H1 (cell line): ENCODE measurements at regions not wholly inside any gene's neighbourhood (a gene's known extent, or its start where the extent isn't known, plus 50 kb on each side); places are given as distances from the start of the nearest gene placed in this dataset.

ENCODE experiments used
- CTCF ChIA-PET: fragments of 300-600 bp; sonication (Branson Sonifier 250); formaldehyde crosslinking; loops from one replicate; lab custom pipeline; 2021; ENCODE audit not compliant: partially characterized antibody; lab: Charles Lee
- POLR2A ChIA-PET: fragments of 300-600 bp; sonication (Branson Sonifier 250); formaldehyde crosslinking; loops from one replicate; lab custom pipeline; 2021; ENCODE audit warnings: inconsistent platforms; ENCODE audit not compliant: partially characterized antibody; lab: Charles Lee
- DNase-seq, 2 experiments: peaks; one replicate each; pipeline versions ENCODE4 v3.0.0 to v3.0.0-alpha.2; 2010 to 2022; ENCODE audit warnings: low spot score in 2 of 2, low read depth in 1 of 2, mixed read lengths in 1 of 2
- FAIRE-seq: peaks from 2 replicates; lab custom pipeline; 2011; peaks lifted over from hg19 to GRCh38; lab: Jason Lieb, UNC
- H2AFZ ChIP-seq: 2 replicates; pipeline ENCODE4 v1.8.1; 2012; ENCODE audit warnings: low read length, inconsistent platforms
- H2AK5ac ChIP-seq: 2 replicates; pipeline ENCODE4 v1.6.1; 2013; ENCODE audit warnings: low read depth, low read length
- H2BK120ac ChIP-seq: replicated peaks from 2 replicates; pipeline ENCODE3; 2013; ENCODE audit warnings: low read depth, low read length, inconsistent platforms
- H2BK12ac ChIP-seq: 2 replicates; pipeline ENCODE4 v1.6.1; 2013; ENCODE audit warnings: low read depth, low read length
- H2BK15ac ChIP-seq: 2 replicates; pipeline ENCODE4 v1.6.1; 2013; ENCODE audit warnings: low read length
- H2BK20ac ChIP-seq: 2 replicates; pipeline ENCODE4 v1.6.1; 2013; ENCODE audit warnings: low read length
- H2BK5ac ChIP-seq: 2 replicates; pipeline ENCODE4 v1.6.1; 2013; ENCODE audit warnings: low read depth, low read length
- H3K14ac ChIP-seq: 2 replicates; pipeline ENCODE4 v1.6.1; 2013; ENCODE audit warnings: inconsistent platforms; ENCODE audit not compliant: insufficient read length
- H3K18ac ChIP-seq: 2 replicates; pipeline ENCODE4 v1.6.1; 2013; ENCODE audit warnings: low read length; ENCODE audit errors: extremely low read depth
- H3K23ac ChIP-seq: 2 replicates; pipeline ENCODE4 v1.6.1; 2013; ENCODE audit warnings: inconsistent platforms; ENCODE audit not compliant: insufficient read length
- H3K23me2 ChIP-seq: 2 replicates; pipeline ENCODE4 v1.6.1; 2013; ENCODE audit warnings: low read depth, low read length
- H3K27ac ChIP-seq: 2 replicates; pipeline ENCODE4 v1.6.1; 2011; ENCODE audit warnings: low read depth, low read length, inconsistent platforms
- H3K27me3 ChIP-seq, 4 experiments: replicated peaks in 1 of 4; 1 replicate in 1 of 4; 2 replicates in 3 of 4; pipeline versions ENCODE4 v1.6.1 to v1.8.1; 2011 to 2013; ENCODE audit warnings: low read length in 3 of 4, mild to moderate bottlenecking in 3 of 4, inconsistent platforms in 2 of 4, mixed read lengths in 2 of 4, moderate library complexity in 1 of 4; ENCODE audit not compliant: control insufficient read depth in 3 of 4, insufficient read depth in 3 of 4; ENCODE audit errors: extremely low read depth in 1 of 4
- H3K36me3 ChIP-seq, 4 experiments: 2 replicates each; pipeline versions ENCODE4 v1.6.1 to v1.8.1; 2011 to 2013; ENCODE audit warnings: mild to moderate bottlenecking in 4 of 4, low read length in 3 of 4, moderate library complexity in 2 of 4, control low read depth in 1 of 4, inconsistent platforms in 1 of 4; ENCODE audit not compliant: insufficient read depth in 4 of 4, control insufficient read depth in 2 of 4
- H3K4ac ChIP-seq: replicated peaks from 2 replicates; pipeline ENCODE3; 2013; ENCODE audit warnings: low read length, low read depth, mixed read lengths, inconsistent platforms; ENCODE audit not compliant: insufficient read length
- H3K4me1 ChIP-seq, 4 experiments: replicated peaks in 1 of 4; 1 replicate in 1 of 4; 2 replicates in 3 of 4; pipeline versions ENCODE4 v1.6.1 to v1.8.1; 2011 to 2013; ENCODE audit warnings: low read length in 3 of 4, inconsistent platforms in 2 of 4, mixed read lengths in 1 of 4; ENCODE audit not compliant: insufficient read depth in 4 of 4, control insufficient read depth in 3 of 4
- H3K4me2 ChIP-seq, 2 experiments: 2 replicates each; pipeline versions ENCODE4 v1.6.1 to v1.8.1; 2011 to 2013; ENCODE audit warnings: low read depth in 2 of 2, low read length in 2 of 2, control low read depth in 1 of 2, inconsistent platforms in 1 of 2, mild to moderate bottlenecking in 1 of 2; ENCODE audit not compliant: insufficient read depth in 1 of 2
- H3K4me3 ChIP-seq, 4 experiments: fragments of 200-600, 300-600 bp in 1 of 4; sonication (generic), shearing (Covaris generic), sonication (Bioruptor Twin) in 1 of 4; 2 replicates each; pipeline versions ENCODE4 v1.5.1 to v1.8.1; 2011 to 2016; ENCODE audit warnings: low read length in 4 of 4, low read depth in 3 of 4, control low read depth in 2 of 4, inconsistent platforms in 2 of 4, mild to moderate bottlenecking in 2 of 4, mixed read lengths in 1 of 4, moderate library complexity in 1 of 4; ENCODE audit not compliant: insufficient read depth in 2 of 4; ENCODE audit errors: extremely low read depth in 1 of 4
- H3K56ac ChIP-seq: replicated peaks from 2 replicates; pipeline ENCODE3; 2013; ENCODE audit warnings: low read depth, mild to moderate bottlenecking, mixed read lengths, low read length, inconsistent platforms; ENCODE audit not compliant: insufficient read length
- H3K79me1 ChIP-seq: 2 replicates; pipeline ENCODE4 v1.6.1; 2013; ENCODE audit warnings: low read depth, low read length, control low read depth
- H3K79me2 ChIP-seq, 2 experiments: 2 replicates each; pipeline versions ENCODE4 v1.6.1 to v1.8.1; 2012 to 2013; ENCODE audit warnings: low read length in 2 of 2, mild to moderate bottlenecking in 2 of 2, inconsistent platforms in 1 of 2; ENCODE audit not compliant: insufficient read depth in 2 of 2, control insufficient read depth in 1 of 2
- H3K9ac ChIP-seq, 4 experiments: replicated peaks in 1 of 4; 1 replicate in 1 of 4; 2 replicates in 3 of 4; pipeline versions ENCODE4 v1.6.1 to v1.8.1; 2011 to 2013; ENCODE audit warnings: low read depth in 3 of 4, low read length in 3 of 4, control low read depth in 2 of 4, mild to moderate bottlenecking in 2 of 4, moderate library complexity in 2 of 4, inconsistent platforms in 1 of 4; ENCODE audit errors: extremely low read depth in 1 of 4
- H3K9me3 ChIP-seq, 2 experiments: 2 replicates each; pipeline versions ENCODE4 v1.6.1 to v1.8.1; 2012 to 2013; ENCODE audit warnings: mild to moderate bottlenecking in 2 of 2, moderate library complexity in 2 of 2, control low read depth in 1 of 2, inconsistent platforms in 1 of 2, low read depth in 1 of 2, low read length in 1 of 2, mixed read lengths in 1 of 2; ENCODE audit not compliant: insufficient read depth in 2 of 2
- H4K20me1 ChIP-seq, 2 experiments: replicated peaks in 1 of 2; 2 replicates each; pipeline versions ENCODE3 to v1.8.1; 2011 to 2013; ENCODE audit warnings: inconsistent platforms in 2 of 2, low read length in 2 of 2, mild to moderate bottlenecking in 1 of 2; ENCODE audit not compliant: insufficient read depth in 2 of 2, control insufficient read depth in 1 of 2
- H4K5ac ChIP-seq: 2 replicates; pipeline ENCODE4 v1.6.1; 2013; ENCODE audit warnings: low read length, low read depth, mixed read lengths, inconsistent platforms; ENCODE audit not compliant: insufficient read length
- H4K8ac ChIP-seq: 2 replicates; pipeline ENCODE4 v1.8.0; 2013; ENCODE audit warnings: mild to moderate bottlenecking, moderate library complexity, low read length, inconsistent platforms; ENCODE audit not compliant: insufficient read depth; ENCODE audit errors: extremely low read depth
- H4K91ac ChIP-seq: replicated peaks from 2 replicates; pipeline ENCODE3; 2013; ENCODE audit warnings: low read length, mixed read lengths, inconsistent platforms; ENCODE audit not compliant: insufficient read length
- BACH1 ChIP-seq: IDR thresholded peaks from 2 replicates; pipeline ENCODE4 v1.6.1; 2012; ENCODE audit warnings: low read length, improper control_type of control experiment
- BCL11A ChIP-seq, 2 experiments: IDR thresholded peaks; one replicate each; pipeline ENCODE4 v1.6.1; 2011; ENCODE audit warnings: low read depth in 2 of 2, low read length in 2 of 2, mild to moderate bottlenecking in 2 of 2
- CBX5 ChIP-seq: fragments of 300-800, 300-1000 bp; sonication (generic); IDR thresholded peaks from 2 replicates; pipeline ENCODE4 v1.7.1; 2016; ENCODE audit warnings: antibody characterized with exemption, low read length, low read depth
- CTBP2 ChIP-seq: IDR thresholded peaks from 2 replicates; pipeline ENCODE4 v1.7.0; 2011; ENCODE audit warnings: borderline replicate concordance, mild to moderate bottlenecking, moderate library complexity, mixed read lengths, low read length; ENCODE audit not compliant: insufficient read depth, insufficient read length
- FOSL1 ChIP-seq: IDR thresholded peaks from 2 replicates; pipeline ENCODE4 v1.6.1; 2011; ENCODE audit warnings: mild to moderate bottlenecking, low read depth, low read length, moderate library complexity; ENCODE audit not compliant: insufficient read depth
- HDAC2 ChIP-seq, 2 experiments: fragments of 300-600 bp in 1 of 2; sonication (generic) in 1 of 2; IDR thresholded peaks; 2 replicates each; pipeline ENCODE4 v1.6.1; 2011 to 2012; ENCODE audit warnings: low read depth in 2 of 2, low read length in 2 of 2, mild to moderate bottlenecking in 2 of 2, moderate library complexity in 2 of 2, borderline replicate concordance in 1 of 2, inconsistent platforms in 1 of 2
- HDAC6 ChIP-seq: IDR thresholded peaks from one replicate; pipeline ENCODE4 v1.7.1; 2012; ENCODE audit warnings: low read depth, mild to moderate bottlenecking, inconsistent platforms, low read length, moderate library complexity
- POLR2A ChIP-seq, 2 experiments: IDR thresholded peaks; 1 replicate in 1 of 2; 2 replicates in 1 of 2; pipeline ENCODE4 v1.6.1; 2011; ENCODE audit warnings: low read depth in 2 of 2, low read length in 2 of 2, mild to moderate bottlenecking in 2 of 2; ENCODE audit errors: control extremely low read depth in 1 of 2
- RNF2 ChIP-seq: fragments of 200-900, 300-1000 bp; sonication (generic); IDR thresholded peaks from 2 replicates; pipeline ENCODE4 v1.7.1; 2016; ENCODE audit warnings: borderline replicate concordance, low read depth, mild to moderate bottlenecking, antibody characterized with exemption, low read length; ENCODE audit not compliant: poor library complexity, severe bottlenecking; ENCODE audit errors: missing control alignments
- SIN3A ChIP-seq, 2 experiments: IDR thresholded peaks in 1 of 2; conservative IDR thresholded peaks in 1 of 2; 2 replicates each; pipeline ENCODE4 v1.6.1; 2011 to 2012; ENCODE audit warnings: low read length in 2 of 2, improper control_type of control experiment in 1 of 2, low read depth in 1 of 2, mild to moderate bottlenecking in 1 of 2
- SIX5 ChIP-seq: IDR thresholded peaks from 2 replicates; pipeline ENCODE4 v1.6.1; 2011; ENCODE audit warnings: mild to moderate bottlenecking, low read depth, low read length
- SRF ChIP-seq: IDR thresholded peaks from 2 replicates; pipeline ENCODE4 v1.6.1; 2011; ENCODE audit warnings: mild to moderate bottlenecking, low read depth, low read length, moderate library complexity
- TCF12 ChIP-seq: IDR thresholded peaks from 2 replicates; pipeline ENCODE4 v1.6.1; 2011; ENCODE audit warnings: low read depth, mild to moderate bottlenecking, low read length
- YY1 ChIP-seq: IDR thresholded peaks from 2 replicates; pipeline ENCODE4 v1.6.1; 2011; ENCODE audit warnings: low read depth, mild to moderate bottlenecking, low read length
- WGBS, 2 experiments: shearing (Covaris generic) in 1 of 2; methylation state at CpG; one replicate each; pipeline versions ENCODE4 v1.1.6 to v1.1.7; 2013 to 2015; ENCODE audit warnings: low lambda C conversion rate in 2 of 2, mixed read lengths in 2 of 2, inconsistent platforms in 1 of 2, low coverage in 1 of 2, missing lambda C conversion rate in 1 of 2; ENCODE audit not compliant: insufficient replicate concordance in 2 of 2, insufficient coverage in 1 of 2, insufficient read length in 1 of 2; ENCODE audit errors: extremely low coverage in 1 of 2, missing lambda C conversion rate in 1 of 2; 5-methylcytosine and 5-hydroxymethylcytosine counted together

GRCh38 chr15:89395031-89395430 is 60.4 kb upstream of the POLG start:
- Histone ChIP-seq H4K91ac (no peak overlapping the region), H3K36me3 (no peaks in the 10 kb centered on the region), H3K23me2 (peaks cover 3% of the 10 kb centered on the region), H3K4me3 (no peak overlapping the region), H3K4me2 (no peak overlapping the region), H3K9me3 (no peaks in the 10 kb centered on the region), H2BK15ac (0 out of 2 replicates have a peak overlapping the region, but pooled peaks have one; percentile 12), H3K27ac (no peak overlapping the region), H3K27me3 (peaks cover 80 to 99% (median 99%) of the 10 kb centered on the region in 4 experiments), H2AFZ (no peak overlapping the region), H2BK120ac (no peak overlapping the region), H3K14ac (no peak overlapping the region), H2BK20ac (no peak overlapping the region), H3K4me1 (peaks cover 5 to 45% (median 23%) of the 10 kb centered on the region in 4 experiments), H2AK5ac (peak overlapping the region; percentile 11; the same call in 1 of the 2 replicates), H3K79me2 (no peaks in the 10 kb centered on the region), H3K23ac (no peak overlapping the region), H3K56ac (no peak overlapping the region), H3K18ac (no peak overlapping the region), H4K8ac (no peak overlapping the region), H4K20me1 (peaks cover 6 to 24% of the 10 kb centered on the region in 2 experiments), H3K9ac (no peak overlapping the region), H2BK12ac (0 out of 2 replicates have a peak overlapping the region, but pooled peaks have one; percentile 4), H4K5ac (no peak overlapping the region), H2BK5ac (no peak overlapping the region), H3K79me1 (no peaks in the 10 kb centered on the region), H3K4ac (no peak overlapping the region)
- POLR2A ChIA-PET = interaction anchor here (0.9 to 4.4 kb wide), 7 partner anchors 10 to 48 kb away, joined by 3 to 28 read pairs (median 4); no protein-coding TSS in a partner anchor
- FAIRE-seq (no peak), DNase-seq (no peak)
- WGBS, 2 experiments = 65% methylated on average over 2 of the region's 2 CpGs; no CpG with 5 or more reads in 1 of the 2 experiments
- CTCF ChIA-PET = interaction anchor here (0.9 to 15.5 kb wide), 4 partner anchors 22 to 48 kb away, joined by 3 to 145 read pairs (median 4); no protein-coding TSS in a partner anchor
- TF ChIP-seq RNF2 (no peak), FOSL1 (no peak), BCL11A (IDR thresholded peaks at IDR 0.05; ENCODE audit: low read depth in 2 of 2, low read length in 2 of 2) (no peak), TCF12 (no peak), BACH1 (no peak), POLR2A (IDR thresholded peaks at IDR 0.05; ENCODE audit: control extremely low read depth in 1 of 2, low read depth in 2 of 2, low read length in 2 of 2) (no peak), SIX5 (no peak), SRF (no peak), SIN3A (conservative IDR thresholded peaks at IDR 0.05 in 1 of 2, IDR thresholded peaks at IDR 0.05 in 1 of 2; ENCODE audit: low read depth in 1 of 2, low read length in 2 of 2) (no peak), YY1 (no peak), HDAC6 (no peak), HDAC2 (IDR thresholded peaks at IDR 0.05; ENCODE audit: borderline replicate concordance in 1 of 2, low read depth in 2 of 2, low read length in 2 of 2) (no peak), CTBP2 (no peak), CBX5 (no peak)
